ENCODE measurements at regions not wholly inside any gene's neighbourhood (a gene's known extent, or its start where the extent isn't known, plus 50 kb on each side); places are given as distances from the start of the nearest gene placed in this dataset.

- Histone ChIP-seq H3K36me3 (ENCODE audit: insufficient read depth, low read length) (no peaks in the 10 kb centered on the region), H3K79me2 (ENCODE audit: insufficient read depth, low read length) (no peaks in the 10 kb centered on the region), H3K9me3 (ENCODE audit: insufficient read depth, low read depth, low read length) (no peaks in the 10 kb centered on the region), H3K4me1 (ENCODE audit: insufficient read depth, low read length) (no peaks in the 10 kb centered on the region), H3K27me3 (ENCODE audit: insufficient read depth, low read length) (no peaks in the 10 kb centered on the region), H3K4me3 (ENCODE audit: insufficient read depth, low read depth, low read length) (no peak overlapping the region), H2AFZ (ENCODE audit: low read depth, low read length) (no peak overlapping the region), H4K20me1 (ENCODE audit: insufficient read depth, low read length) (no peaks in the 10 kb centered on the region), H3K9ac (ENCODE audit: low read length) (no peak overlapping the region), H3K4me2 (ENCODE audit: low read length) (no peak overlapping the region), H3K27ac (ENCODE audit: low read depth, low read length) (no peak overlapping the region)
- FAIRE-seq (no peak), DNase-seq (ENCODE audit: low read depth) (no peak)
- H3K27me3 Mint-ChIP-seq (ENCODE audit: low read depth, unreplicated experiment) = peaks cover 4% of the 10 kb centered on the region
- no peaks in the 10 kb centered on the region for H3K36me3 Mint-ChIP-seq (ENCODE audit: low read depth, unreplicated experiment)
- no peak overlapping the region for H3K4me3 Mint-ChIP-seq (ENCODE audit: unreplicated experiment)
- H3K27ac Mint-ChIP-seq (ENCODE audit: unreplicated experiment) = no peak overlapping the region
- peaks cover 9% of the 10 kb centered on the region for H3K4me1 Mint-ChIP-seq (ENCODE audit: low read depth, unreplicated experiment)
- TF ChIP-seq EZH2 (IDR thresholded peaks at IDR 0.05; ENCODE audit: insufficient read depth, low read length) (no peak), CTCF (IDR thresholded peaks at IDR 0.05; ENCODE audit: insufficient read depth, low read depth, low read length) (no peak)
- H3K9me3 Mint-ChIP-seq (ENCODE audit: unreplicated experiment) = no peaks in the 10 kb centered on the region
These were observed 245.3 kb downstream of the QKI start for GRCh38 chr6:163659803-163660202.

GRCh38 chr6:163655217-163656121 lies 241.0 kb downstream of the QKI start:
- H2AFZ ChIP-seq (ENCODE audit: low read depth, low read length) = no peak overlapping the region
- peaks cover 7% of the 10 kb centered on the region for H3K4me1 Mint-ChIP-seq (ENCODE audit: low read depth, unreplicated experiment)
- H3K27ac Mint-ChIP-seq (ENCODE audit: unreplicated experiment) = no peak overlapping the region
- DNase-seq (ENCODE audit: low read depth) (no peak), FAIRE-seq (no peak)
- TF ChIP-seq CTCF (IDR thresholded peaks at IDR 0.05; ENCODE audit: insufficient read depth, low read depth, low read length) = no peak
- no peak for TF ChIP-seq EZH2 (IDR thresholded peaks at IDR 0.05; ENCODE audit: insufficient read depth, low read length)
- no peaks in the 10 kb centered on the region for H3K36me3 ChIP-seq (ENCODE audit: insufficient read depth, low read length)
- H3K4me3 ChIP-seq (ENCODE audit: insufficient read depth, low read depth, low read length) = no peak overlapping the region
- H3K9ac ChIP-seq (ENCODE audit: low read length) = no peak overlapping the region
- no peaks in the 10 kb centered on the region for H3K4me1 ChIP-seq (ENCODE audit: insufficient read depth, low read length)
- no peaks in the 10 kb centered on the region for H3K27me3 ChIP-seq (ENCODE audit: insufficient read depth, low read length)
- no peaks in the 10 kb centered on the region for H3K9me3 ChIP-seq (ENCODE audit: insufficient read depth, low read depth, low read length)
- peaks cover 2% of the 10 kb centered on the region for H3K27me3 Mint-ChIP-seq (ENCODE audit: low read depth, unreplicated experiment)
- no peaks in the 10 kb centered on the region for H3K36me3 Mint-ChIP-seq (ENCODE audit: low read depth, unreplicated experiment)
- no peaks in the 10 kb centered on the region for H4K20me1 ChIP-seq (ENCODE audit: insufficient read depth, low read length)
- H3K79me2 ChIP-seq (ENCODE audit: insufficient read depth, low read length) = no peaks in the 10 kb centered on the region
- no peak overlapping the region for H3K4me3 Mint-ChIP-seq (ENCODE audit: unreplicated experiment)
- no peak overlapping the region for H3K27ac ChIP-seq (ENCODE audit: low read depth, low read length)
- no peak overlapping the region for H3K4me2 ChIP-seq (ENCODE audit: low read length)
- H3K9me3 Mint-ChIP-seq (ENCODE audit: unreplicated experiment) = no peaks in the 10 kb centered on the region
